H1 (cell line): ENCODE measurements at regions not wholly inside any gene's neighbourhood (a gene's known extent, or its start where the extent isn't known, plus 50 kb on each side); places are given as distances from the start of the nearest gene placed in this dataset.

Source experiments
- CTCF ChIA-PET: fragments of 300-600 bp; sonication (Branson Sonifier 250); formaldehyde crosslinking; loops from one replicate; lab custom pipeline; 2021; ENCODE audit not compliant: partially characterized antibody; lab: Charles Lee
- POLR2A ChIA-PET: fragments of 300-600 bp; sonication (Branson Sonifier 250); formaldehyde crosslinking; loops from one replicate; lab custom pipeline; 2021; ENCODE audit warnings: inconsistent platforms; ENCODE audit not compliant: partially characterized antibody; lab: Charles Lee
- DNase-seq, 2 experiments: peaks; one replicate each; pipeline versions ENCODE4 v3.0.0 to v3.0.0-alpha.2; 2010 to 2022; ENCODE audit warnings: low spot score in 2 of 2, low read depth in 1 of 2, mixed read lengths in 1 of 2
- FAIRE-seq: peaks from 2 replicates; lab custom pipeline; 2011; peaks lifted over from hg19 to GRCh38; lab: Jason Lieb, UNC
- H2AFZ ChIP-seq: 2 replicates; pipeline ENCODE4 v1.8.1; 2012; ENCODE audit warnings: low read length, inconsistent platforms
- H2AK5ac ChIP-seq: 2 replicates; pipeline ENCODE4 v1.6.1; 2013; ENCODE audit warnings: low read depth, low read length
- H2BK120ac ChIP-seq: replicated peaks from 2 replicates; pipeline ENCODE3; 2013; ENCODE audit warnings: low read depth, low read length, inconsistent platforms
- H2BK12ac ChIP-seq: 2 replicates; pipeline ENCODE4 v1.6.1; 2013; ENCODE audit warnings: low read depth, low read length
- H2BK15ac ChIP-seq: 2 replicates; pipeline ENCODE4 v1.6.1; 2013; ENCODE audit warnings: low read length
- H2BK20ac ChIP-seq: 2 replicates; pipeline ENCODE4 v1.6.1; 2013; ENCODE audit warnings: low read length
- H2BK5ac ChIP-seq: 2 replicates; pipeline ENCODE4 v1.6.1; 2013; ENCODE audit warnings: low read depth, low read length
- H3K14ac ChIP-seq: 2 replicates; pipeline ENCODE4 v1.6.1; 2013; ENCODE audit warnings: inconsistent platforms; ENCODE audit not compliant: insufficient read length
- H3K18ac ChIP-seq: 2 replicates; pipeline ENCODE4 v1.6.1; 2013; ENCODE audit warnings: low read length; ENCODE audit errors: extremely low read depth
- H3K23ac ChIP-seq: 2 replicates; pipeline ENCODE4 v1.6.1; 2013; ENCODE audit warnings: inconsistent platforms; ENCODE audit not compliant: insufficient read length
- H3K23me2 ChIP-seq: 2 replicates; pipeline ENCODE4 v1.6.1; 2013; ENCODE audit warnings: low read depth, low read length
- H3K27ac ChIP-seq: 2 replicates; pipeline ENCODE4 v1.6.1; 2011; ENCODE audit warnings: low read depth, low read length, inconsistent platforms
- H3K27me3 ChIP-seq, 4 experiments: replicated peaks in 1 of 4; 1 replicate in 1 of 4; 2 replicates in 3 of 4; pipeline versions ENCODE4 v1.6.1 to v1.8.1; 2011 to 2013; ENCODE audit warnings: low read length in 3 of 4, mild to moderate bottlenecking in 3 of 4, inconsistent platforms in 2 of 4, mixed read lengths in 2 of 4, moderate library complexity in 1 of 4; ENCODE audit not compliant: control insufficient read depth in 3 of 4, insufficient read depth in 3 of 4; ENCODE audit errors: extremely low read depth in 1 of 4
- H3K36me3 ChIP-seq, 4 experiments: 2 replicates each; pipeline versions ENCODE4 v1.6.1 to v1.8.1; 2011 to 2013; ENCODE audit warnings: mild to moderate bottlenecking in 4 of 4, low read length in 3 of 4, moderate library complexity in 2 of 4, control low read depth in 1 of 4, inconsistent platforms in 1 of 4; ENCODE audit not compliant: insufficient read depth in 4 of 4, control insufficient read depth in 2 of 4
- H3K4ac ChIP-seq: replicated peaks from 2 replicates; pipeline ENCODE3; 2013; ENCODE audit warnings: low read length, low read depth, mixed read lengths, inconsistent platforms; ENCODE audit not compliant: insufficient read length
- H3K4me1 ChIP-seq, 4 experiments: replicated peaks in 1 of 4; 1 replicate in 1 of 4; 2 replicates in 3 of 4; pipeline versions ENCODE4 v1.6.1 to v1.8.1; 2011 to 2013; ENCODE audit warnings: low read length in 3 of 4, inconsistent platforms in 2 of 4, mixed read lengths in 1 of 4; ENCODE audit not compliant: insufficient read depth in 4 of 4, control insufficient read depth in 3 of 4
- H3K4me2 ChIP-seq, 2 experiments: 2 replicates each; pipeline versions ENCODE4 v1.6.1 to v1.8.1; 2011 to 2013; ENCODE audit warnings: low read depth in 2 of 2, low read length in 2 of 2, control low read depth in 1 of 2, inconsistent platforms in 1 of 2, mild to moderate bottlenecking in 1 of 2; ENCODE audit not compliant: insufficient read depth in 1 of 2
- H3K4me3 ChIP-seq, 4 experiments: fragments of 200-600, 300-600 bp in 1 of 4; sonication (generic), shearing (Covaris generic), sonication (Bioruptor Twin) in 1 of 4; 2 replicates each; pipeline versions ENCODE4 v1.5.1 to v1.8.1; 2011 to 2016; ENCODE audit warnings: low read length in 4 of 4, low read depth in 3 of 4, control low read depth in 2 of 4, inconsistent platforms in 2 of 4, mild to moderate bottlenecking in 2 of 4, mixed read lengths in 1 of 4, moderate library complexity in 1 of 4; ENCODE audit not compliant: insufficient read depth in 2 of 4; ENCODE audit errors: extremely low read depth in 1 of 4
- H3K56ac ChIP-seq: replicated peaks from 2 replicates; pipeline ENCODE3; 2013; ENCODE audit warnings: low read depth, mild to moderate bottlenecking, mixed read lengths, low read length, inconsistent platforms; ENCODE audit not compliant: insufficient read length
- H3K79me1 ChIP-seq: 2 replicates; pipeline ENCODE4 v1.6.1; 2013; ENCODE audit warnings: low read depth, low read length, control low read depth
- H3K79me2 ChIP-seq, 2 experiments: 2 replicates each; pipeline versions ENCODE4 v1.6.1 to v1.8.1; 2012 to 2013; ENCODE audit warnings: low read length in 2 of 2, mild to moderate bottlenecking in 2 of 2, inconsistent platforms in 1 of 2; ENCODE audit not compliant: insufficient read depth in 2 of 2, control insufficient read depth in 1 of 2
- H3K9ac ChIP-seq, 4 experiments: replicated peaks in 1 of 4; 1 replicate in 1 of 4; 2 replicates in 3 of 4; pipeline versions ENCODE4 v1.6.1 to v1.8.1; 2011 to 2013; ENCODE audit warnings: low read depth in 3 of 4, low read length in 3 of 4, control low read depth in 2 of 4, mild to moderate bottlenecking in 2 of 4, moderate library complexity in 2 of 4, inconsistent platforms in 1 of 4; ENCODE audit errors: extremely low read depth in 1 of 4
- H3K9me3 ChIP-seq, 2 experiments: 2 replicates each; pipeline versions ENCODE4 v1.6.1 to v1.8.1; 2012 to 2013; ENCODE audit warnings: mild to moderate bottlenecking in 2 of 2, moderate library complexity in 2 of 2, control low read depth in 1 of 2, inconsistent platforms in 1 of 2, low read depth in 1 of 2, low read length in 1 of 2, mixed read lengths in 1 of 2; ENCODE audit not compliant: insufficient read depth in 2 of 2
- H4K20me1 ChIP-seq, 2 experiments: replicated peaks in 1 of 2; 2 replicates each; pipeline versions ENCODE3 to v1.8.1; 2011 to 2013; ENCODE audit warnings: inconsistent platforms in 2 of 2, low read length in 2 of 2, mild to moderate bottlenecking in 1 of 2; ENCODE audit not compliant: insufficient read depth in 2 of 2, control insufficient read depth in 1 of 2
- H4K5ac ChIP-seq: 2 replicates; pipeline ENCODE4 v1.6.1; 2013; ENCODE audit warnings: low read length, low read depth, mixed read lengths, inconsistent platforms; ENCODE audit not compliant: insufficient read length
- H4K8ac ChIP-seq: 2 replicates; pipeline ENCODE4 v1.8.0; 2013; ENCODE audit warnings: mild to moderate bottlenecking, moderate library complexity, low read length, inconsistent platforms; ENCODE audit not compliant: insufficient read depth; ENCODE audit errors: extremely low read depth
- H4K91ac ChIP-seq: replicated peaks from 2 replicates; pipeline ENCODE3; 2013; ENCODE audit warnings: low read length, mixed read lengths, inconsistent platforms; ENCODE audit not compliant: insufficient read length
- ATF3 ChIP-seq: IDR thresholded peaks from 2 replicates; pipeline ENCODE4 v1.6.1; 2011; ENCODE audit warnings: low read depth, mild to moderate bottlenecking, low read length; ENCODE audit not compliant: insufficient read depth
- CBX8 ChIP-seq: fragments of 300-800, 300-1000 bp; sonication (generic); IDR thresholded peaks from 2 replicates; pipeline ENCODE4 v1.7.1; 2016; ENCODE audit warnings: low read depth, low read length, borderline replicate concordance
- CEBPB ChIP-seq: IDR thresholded peaks from 2 replicates; pipeline ENCODE4 v1.6.1; 2012; ENCODE audit warnings: low read depth, low read length
- CHD2 ChIP-seq: IDR thresholded peaks from 2 replicates; pipeline ENCODE4 v1.6.1; 2012; ENCODE audit warnings: low read length, improper control_type of control experiment
- E2F6 ChIP-seq: IDR thresholded peaks from 2 replicates; pipeline ENCODE4 v1.6.1; 2012; ENCODE audit warnings: inconsistent platforms
- EGR1 ChIP-seq: IDR thresholded peaks from 2 replicates; pipeline ENCODE4 v1.6.1; 2011; ENCODE audit warnings: low read depth, low read length, borderline replicate concordance
- EZH2 ChIP-seq: fragments of 200-600 bp; sonication (generic); IDR thresholded peaks from 2 replicates; pipeline ENCODE4 v1.7.1; 2012; ENCODE audit warnings: low read depth, mild to moderate bottlenecking, moderate library complexity, low read length, inconsistent platforms; ENCODE audit not compliant: severe bottlenecking
- JUN ChIP-seq: IDR thresholded peaks from 2 replicates; pipeline ENCODE4 v1.6.1; 2011; ENCODE audit warnings: low read depth, mild to moderate bottlenecking, improper control_type of control experiment, low read length
- KDM4A ChIP-seq: IDR thresholded peaks from one replicate; pipeline ENCODE4 v1.7.1; 2012; ENCODE audit warnings: low read depth, mild to moderate bottlenecking, moderate library complexity, low read length, inconsistent platforms; ENCODE audit not compliant: severe bottlenecking
- KDM5A ChIP-seq: fragments of 200-600 bp; IDR thresholded peaks from 2 replicates; pipeline ENCODE4 v1.7.1; 2012; ENCODE audit warnings: mild to moderate bottlenecking, low read length, inconsistent platforms, mixed read lengths
- SAP30 ChIP-seq: fragments of 300-600 bp; sonication (generic); IDR thresholded peaks from 2 replicates; pipeline ENCODE4 v1.7.1; 2012; ENCODE audit warnings: low read length, moderate library complexity, mild to moderate bottlenecking, inconsistent platforms; ENCODE audit not compliant: insufficient read depth, insufficient replicate concordance
- SRF ChIP-seq: IDR thresholded peaks from 2 replicates; pipeline ENCODE4 v1.6.1; 2011; ENCODE audit warnings: mild to moderate bottlenecking, low read depth, low read length, moderate library complexity
- TCF12 ChIP-seq: IDR thresholded peaks from 2 replicates; pipeline ENCODE4 v1.6.1; 2011; ENCODE audit warnings: low read depth, mild to moderate bottlenecking, low read length
- WGBS, 2 experiments: shearing (Covaris generic) in 1 of 2; methylation state at CpG; one replicate each; pipeline versions ENCODE4 v1.1.6 to v1.1.7; 2013 to 2015; ENCODE audit warnings: low lambda C conversion rate in 2 of 2, mixed read lengths in 2 of 2, inconsistent platforms in 1 of 2, low coverage in 1 of 2, missing lambda C conversion rate in 1 of 2; ENCODE audit not compliant: insufficient replicate concordance in 2 of 2, insufficient coverage in 1 of 2, insufficient read length in 1 of 2; ENCODE audit errors: extremely low coverage in 1 of 2, missing lambda C conversion rate in 1 of 2; 5-methylcytosine and 5-hydroxymethylcytosine counted together

GRCh38 chr1:207244409-207244801 lies 77.1 kb upstream of the CD55 start:
- no peak for FAIRE-seq
- H3K14ac ChIP-seq: no peak overlapping the region
- POLR2A ChIA-PET: no interaction called here

More at GRCh38 chr1:207244409-207244801, 77.1 kb upstream of the CD55 start:
- no peak overlapping the region for H4K5ac ChIP-seq
- no peak for TF ChIP-seq EGR1
- no peak for TF ChIP-seq KDM5A
- TF ChIP-seq E2F6: no peak
- no peak for TF ChIP-seq SAP30
- TF ChIP-seq CBX8: no peak
- TF ChIP-seq KDM4A: no peak
- no peak for TF ChIP-seq EZH2
- no peak for TF ChIP-seq CEBPB
- no peak for TF ChIP-seq JUN
- no peak for TF ChIP-seq CHD2
- TF ChIP-seq ATF3: no peak
- no peak for TF ChIP-seq SRF
- no peak for TF ChIP-seq TCF12
- no peaks in the 10 kb centered on the region for H3K23me2 ChIP-seq
- H2BK12ac ChIP-seq: no peak overlapping the region
- H3K79me2 ChIP-seq: no peaks in the 10 kb centered on the region
- H3K4me2 ChIP-seq: no peak overlapping the region
- H3K79me1 ChIP-seq: no peaks in the 10 kb centered on the region
- H3K27ac ChIP-seq: no peak overlapping the region
- no peak overlapping the region for H2BK15ac ChIP-seq
- no peak overlapping the region for H3K18ac ChIP-seq
- no peak overlapping the region for H2AK5ac ChIP-seq
- H3K36me3 ChIP-seq: no peaks in the 10 kb centered on the region
- no peak for DNase-seq
- H4K91ac ChIP-seq: peak overlapping the region; percentile 59
- H4K8ac ChIP-seq: no peak overlapping the region
- no peaks in the 10 kb centered on the region for H3K4me1 ChIP-seq
- H4K20me1 ChIP-seq: no peaks in the 10 kb centered on the region
- no peak overlapping the region for H3K23ac ChIP-seq
- CTCF ChIA-PET: interaction anchor here (1.3 kb wide), 2 partner anchors 24 to 157 kb away, joined by 3 to 5 read pairs; no protein-coding TSS in a partner anchor
- no peak overlapping the region for H3K56ac ChIP-seq
- no peak overlapping the region for H3K4ac ChIP-seq
- H2BK120ac ChIP-seq: no peak overlapping the region
- no peak overlapping the region for H2BK20ac ChIP-seq
- H2AFZ ChIP-seq: no peak overlapping the region
- H3K9ac ChIP-seq: no peak overlapping the region
- no peak overlapping the region for H3K4me3 ChIP-seq
- H3K27me3 ChIP-seq: no peaks in the 10 kb centered on the region
- no peak overlapping the region for H2BK5ac ChIP-seq
- WGBS, 2 experiments: 91% methylated on average over 6 of the region's 6 CpGs; no CpG with 5 or more reads in 1 of the 2 experiments
- H3K9me3 ChIP-seq: no peaks in the 10 kb centered on the region
